NCI-H524 treated with DMSO at 0.1 percent for 48 hours (cell line): ENCODE measurements at regions not wholly inside any gene's neighbourhood (a gene's known extent, or its start where the extent isn't known, plus 50 kb on each side); places are given as distances from the start of the nearest gene placed in this dataset.
A peak's percentile ranks its signal among the peaks of the same experiment; 100 is the strongest.

Experiments used
- DNase-seq: peaks from one replicate; lab custom pipeline; 2025; lab: John Stamatoyannopoulos, UW

- DNase-seq, result no peak
Measured at GRCh38 chrX:6906608-6907007, 240.9 kb upstream of the STS start.

- no peak for DNase-seq
Measured at GRCh38 chrX:6904156-6904555, 243.4 kb upstream of the STS start.

GRCh38 chrX:6898371-6898770, 249.1 kb upstream of the STS start:
- no peak for DNase-seq

- DNase-seq, result no peak
Measured at GRCh38 chrX:6891404-6891803, 256.1 kb upstream of the STS start.

GRCh38 chrX:6890544-6891261, 256.8 kb upstream of the STS start:
- DNase-seq, result no peak

GRCh38 chrX:6885909-6886308, 261.6 kb upstream of the STS start:
- no peak for DNase-seq

- DNase-seq, result no peak
Measured at GRCh38 chrX:6885396-6885795, 262.1 kb upstream of the STS start.

GRCh38 chrX:6861456-6861855, 286.1 kb upstream of the STS start:
- no peak for DNase-seq

- DNase-seq, result no peak
Measured at GRCh38 chrX:6857749-6858148, 289.8 kb upstream of the STS start.

GRCh38 chrX:6856471-6856870, 291.0 kb upstream of the STS start:
- no peak for DNase-seq

GRCh38 chrX:6852869-6853268, 294.6 kb upstream of the STS start:
- DNase-seq, result no peak

- DNase-seq, result no peak
Measured at GRCh38 chrX:6852121-6852520, 295.4 kb upstream of the STS start.

- no peak for DNase-seq
Measured at GRCh38 chrX:6851140-6851539, 296.4 kb upstream of the STS start.

- DNase-seq, result no peak
Measured at GRCh38 chrX:6849716-6850414, 297.6 kb upstream of the STS start.

GRCh38 chrX:6832619-6833018, 297.7 kb upstream of the VCX3A start:
- no peak for DNase-seq

GRCh38 chrX:6826856-6827255, 291.9 kb upstream of the VCX3A start:
- DNase-seq, result no peak

GRCh38 chrX:6821730-6822129, 286.8 kb upstream of the VCX3A start:
- no peak for DNase-seq

GRCh38 chrX:6813836-6814370, 279.0 kb upstream of the VCX3A start:
- no peak for DNase-seq

GRCh38 chrX:6812087-6812486, 277.2 kb upstream of the VCX3A start:
- no peak for DNase-seq

- no peak for DNase-seq
Measured at GRCh38 chrX:6810776-6811175, 275.9 kb upstream of the VCX3A start.

GRCh38 chrX:6803607-6804006, 268.7 kb upstream of the VCX3A start:
- DNase-seq, result no peak

GRCh38 chrX:6793000-6793399, 258.1 kb upstream of the VCX3A start:
- peak; percentile 53 for DNase-seq

GRCh38 chrX:6783912-6784311, 249.0 kb upstream of the VCX3A start:
- no peak for DNase-seq

- no peak for DNase-seq
Measured at GRCh38 chrX:6782831-6783230, 247.9 kb upstream of the VCX3A start.
